ENCODE measurements at regions not wholly inside any gene's neighbourhood (a gene's known extent, or its start where the extent isn't known, plus 50 kb on each side); places are given as distances from the start of the nearest gene placed in this dataset.

DNA sequence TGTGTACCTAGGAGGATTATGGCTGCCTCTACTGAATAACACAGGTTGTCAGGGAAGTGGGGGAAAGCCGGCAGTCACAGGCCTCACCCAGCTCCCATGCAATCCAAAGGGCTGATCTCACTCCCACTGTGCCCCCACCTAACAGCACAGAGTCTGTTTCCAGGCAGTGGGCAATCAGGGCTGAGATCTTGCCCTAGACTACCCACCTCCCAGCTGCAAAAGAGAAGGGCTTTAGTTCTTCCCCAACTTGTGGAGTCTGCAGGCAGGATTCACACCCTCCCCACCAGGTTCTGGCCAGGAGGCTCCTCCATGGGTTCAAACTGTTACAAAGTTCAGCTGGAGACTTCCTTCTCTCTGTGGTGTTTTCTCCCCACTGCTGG, 66.0 kb upstream of the OLIG3 start:
- TF ChIP-seq CTCF (IDR thresholded peaks at IDR 0.05) (no peak), POLR2A (IDR thresholded peaks at IDR 0.05) (no peak)
